ENCODE measurements at regions not wholly inside any gene's neighbourhood (a gene's known extent, or its start where the extent isn't known, plus 50 kb on each side); places are given as distances from the start of the nearest gene placed in this dataset.

GRCh38 chr5:29780401-29780800, 1413.1 kb upstream of the CDH6 start:
- TF ChIP-seq CTCF (IDR thresholded peaks at IDR 0.05) (no peak), POLR2A (IDR thresholded peaks at IDR 0.05) (no peak), EP300 (IDR thresholded peaks at IDR 0.05) (no peak)
